HCT116 (cell line): ENCODE measurements at regions not wholly inside any gene's neighbourhood (a gene's known extent, or its start where the extent isn't known, plus 50 kb on each side); places are given as distances from the start of the nearest gene placed in this dataset.

Experiments
- ATAC-seq: fragments of 200-7000 bp; cut with Tn5 transposase; 2 replicates; pipeline ENCODE4 v1.9.1; 2020; ENCODE audit warnings: mild to moderate bottlenecking, moderate library complexity
- BruUV-seq: library from RNA; stranded (reverse); fragments of 400-500 nt; replicated peaks from 2 replicates; lab custom pipeline; 2021; lab: Mats Ljungman, UMichigan
- CTCF ChIA-PET: fragments of 300-600 bp; sonication (Branson Sonifier 250); formaldehyde crosslinking; loops from one replicate; lab custom pipeline; 2021; ENCODE audit warnings: antibody characterized with exemption; lab: Charles Lee
- POLR2A ChIA-PET: fragments of 300-600, 350-600 bp; sonication (Branson Sonifier 250); formaldehyde crosslinking; loops from one replicate; lab custom pipeline; 2021; ENCODE audit warnings: antibody characterized with exemption; lab: Charles Lee
- RAD21 ChIA-PET, 2 experiments: fragments of 300-600 bp; sonication (Branson Sonifier 250); formaldehyde crosslinking; loops; one replicate each; lab custom pipeline; 2023; ENCODE audit warnings: low total read pairs in 2 of 2; ENCODE audit not compliant: uncharacterized antibody in 2 of 2, unreplicated experiment in 2 of 2, low non-redundant PET in 1 of 2; lab: Charles Lee
- DNase-seq: peaks from one replicate; pipeline ENCODE4 v3.0.0-alpha.2; 2010; ENCODE audit warnings: low read depth, low spot score
- H2AFZ ChIP-seq: fragments of 200-600 bp; shearing (Covaris generic), sonication (generic); 2 replicates; pipeline ENCODE4 v1.6.1; 2017; ENCODE audit warnings: low read depth, mixed run types, mixed read lengths, antibody characterized with exemption, low read length; ENCODE audit not compliant: poor library complexity, severe bottlenecking
- H3K27ac ChIP-seq: 2 replicates; pipeline ENCODE4 v1.5.1; 2012; ENCODE audit warnings: low read depth, low read length
- H3K27me3 ChIP-seq: fragments of 200-600 bp; sonication (generic); 2 replicates; pipeline ENCODE4 v1.6.1; 2016; ENCODE audit warnings: mixed run types, low read length, mixed read lengths; ENCODE audit not compliant: insufficient read depth
- H3K36me3 ChIP-seq, 2 experiments: fragments of 200-500 bp in 1 of 2; fragments of 200-600 bp in 1 of 2; sonication (Bioruptor generic) in 1 of 2; sonication (generic) in 1 of 2; 2 replicates each; pipeline versions ENCODE4 v1.5.1 to v1.6.1; 2014 to 2016; ENCODE audit warnings: low read length in 2 of 2, inconsistent platforms in 1 of 2, mixed read lengths in 1 of 2, mixed run types in 1 of 2; ENCODE audit not compliant: insufficient read depth in 2 of 2, control insufficient read depth in 1 of 2
- H3K4me1 ChIP-seq, 2 experiments: fragments of 200-600 bp in 1 of 2; sonication (generic) in 1 of 2; 2 replicates each; pipeline versions ENCODE4 v1.5.1 to v1.6.1; 2012 to 2017; ENCODE audit warnings: low read length in 2 of 2, inconsistent platforms in 1 of 2, mild to moderate bottlenecking in 1 of 2, mixed read lengths in 1 of 2, mixed run types in 1 of 2, moderate library complexity in 1 of 2; ENCODE audit not compliant: insufficient read depth in 2 of 2, control insufficient read depth in 1 of 2
- H3K4me2 ChIP-seq: fragments of 200-600 bp; sonication (generic); 2 replicates; pipeline ENCODE4 v1.6.1; 2017; ENCODE audit warnings: mixed run types, low read length, mixed read lengths
- H3K4me3 ChIP-seq, 2 experiments: fragments of 200-600 bp in 1 of 2; sonication (generic) in 1 of 2; replicated peaks in 1 of 2; 2 replicates each; pipeline ENCODE4 v1.5.1; 2011 to 2016; ENCODE audit warnings: low read length in 2 of 2, control low read depth in 1 of 2, low read depth in 1 of 2, mild to moderate bottlenecking in 1 of 2, mixed read lengths in 1 of 2, mixed run types in 1 of 2
- H3K79me2 ChIP-seq: fragments of 200-600 bp; sonication (generic); 2 replicates; pipeline ENCODE4 v1.6.1; 2017; ENCODE audit warnings: mild to moderate bottlenecking, mixed run types, low read length, moderate library complexity, mixed read lengths; ENCODE audit not compliant: insufficient read depth
- H3K9ac ChIP-seq: fragments of 200-600 bp; sonication (generic); 2 replicates; pipeline ENCODE4 v1.6.1; 2016; ENCODE audit warnings: low read length, mixed read lengths
- H3K9me2 ChIP-seq: fragments of 200-600 bp; sonication (generic), shearing (Covaris generic); 2 replicates; pipeline ENCODE4 v1.6.1; 2017; ENCODE audit warnings: mixed run types, mild to moderate bottlenecking, moderate library complexity; ENCODE audit not compliant: insufficient read depth
- H3K9me3 ChIP-seq, 2 experiments: fragments of 200-500 bp in 1 of 2; fragments of 200-600 bp in 1 of 2; sonication (Bioruptor generic) in 1 of 2; sonication (generic) in 1 of 2; 2 replicates each; pipeline ENCODE4 v1.6.1; 2014 to 2017; ENCODE audit warnings: low read length in 2 of 2, mixed read lengths in 2 of 2, inconsistent platforms in 1 of 2, low read depth in 1 of 2, mild to moderate bottlenecking in 1 of 2, mixed run types in 1 of 2, moderate library complexity in 1 of 2; ENCODE audit not compliant: control insufficient read depth in 1 of 2, insufficient read depth in 1 of 2
- H4K20me1 ChIP-seq: fragments of 200-600 bp; sonication (generic), shearing (Covaris generic); 2 replicates; pipeline ENCODE4 v1.6.1; 2017; ENCODE audit warnings: mixed run types, mild to moderate bottlenecking, moderate library complexity; ENCODE audit not compliant: insufficient read depth
- ATF3 ChIP-seq: IDR thresholded peaks from 2 replicates; pipeline ENCODE4 v1.6.1; 2012
- CBX3 ChIP-seq: IDR thresholded peaks from 2 replicates; pipeline ENCODE4 v1.6.1; 2012; ENCODE audit warnings: low read depth
- CEBPB ChIP-seq: IDR thresholded peaks from 2 replicates; pipeline ENCODE4 v1.6.1; 2012; ENCODE audit warnings: low read depth
- CTCF ChIP-seq, 3 experiments: fragments of 200-600 bp in 1 of 3; sonication (generic) in 1 of 3; IDR thresholded peaks in 2 of 3; conservative IDR thresholded peaks in 1 of 3; 2 replicates each; pipeline ENCODE4 v1.5.1; 2012 to 2017; ENCODE audit warnings: low read depth in 2 of 3, low read length in 2 of 3, antibody characterized with exemption in 1 of 3, borderline replicate concordance in 1 of 3, control low read depth in 1 of 3, mild to moderate bottlenecking in 1 of 3, mixed read lengths in 1 of 3, mixed run types in 1 of 3, moderate library complexity in 1 of 3; ENCODE audit not compliant: insufficient read depth in 1 of 3
- ELF1 ChIP-seq: IDR thresholded peaks from 2 replicates; pipeline ENCODE4 v1.6.1; 2012; ENCODE audit warnings: low read depth, borderline replicate concordance
- EZH2 ChIP-seq: fragments of 200-600 bp; sonication (generic); IDR thresholded peaks from 2 replicates; pipeline ENCODE4 v1.6.1; 2017; ENCODE audit warnings: antibody characterized with exemption, mixed run types
- FOSL1 ChIP-seq: IDR thresholded peaks from 2 replicates; pipeline ENCODE4 v1.6.1; 2012; ENCODE audit warnings: low read depth
- JUND ChIP-seq: IDR thresholded peaks from 2 replicates; pipeline ENCODE4 v1.6.1; 2012
- POLR2A ChIP-seq: IDR thresholded peaks from 2 replicates; pipeline ENCODE4 v1.7.0; 2011; ENCODE audit warnings: borderline replicate concordance; ENCODE audit not compliant: insufficient read depth, insufficient read length; ENCODE audit errors: extremely low read depth
- RAD21 ChIP-seq: IDR thresholded peaks from 2 replicates; pipeline ENCODE4 v1.6.1; 2012; ENCODE audit warnings: low read depth, mild to moderate bottlenecking
- SIN3A ChIP-seq: IDR thresholded peaks from 2 replicates; pipeline ENCODE4 v1.6.1; 2012; ENCODE audit warnings: low read depth
- SP1 ChIP-seq: IDR thresholded peaks from 2 replicates; pipeline ENCODE4 v1.6.1; 2012; ENCODE audit warnings: low read depth
- SRF ChIP-seq: IDR thresholded peaks from 2 replicates; pipeline ENCODE4 v1.6.1; 2012; ENCODE audit warnings: low read depth
- TCF7L2 ChIP-seq: IDR thresholded peaks from 2 replicates; pipeline ENCODE4 v1.7.0; 2011; ENCODE audit warnings: borderline replicate concordance, inconsistent platforms; ENCODE audit not compliant: insufficient read depth, insufficient read length; ENCODE audit errors: extremely low read depth
- ZFX ChIP-seq: fragments of 450-650 bp; IDR thresholded peaks from 2 replicates; pipeline ENCODE4 v1.6.1; 2017
- intact Hi-C: fragments of 100-400 bp; cut with micrococcal nuclease; formaldehyde crosslinking; loops from 2 replicates; pipeline ENCODE4 v1.10.0; 2022

- Histone ChIP-seq H3K36me3 (no peaks in the 10 kb centered on the region), H3K4me3 (no peak overlapping the region), H2AFZ (no peak overlapping the region), H3K4me2 (no peak overlapping the region), H3K79me2 (no peaks in the 10 kb centered on the region), H3K27me3 (no peaks in the 10 kb centered on the region), H3K9me2 (no peaks in the 10 kb centered on the region), H3K4me1 (no peaks in the 10 kb centered on the region), H4K20me1 (no peaks in the 10 kb centered on the region), H3K9me3 (no peaks in the 10 kb centered on the region), H3K9ac (no peak overlapping the region), H3K27ac (no peak overlapping the region)
- POLR2A ChIA-PET: no interaction called here
- DNase-seq (no peak), ATAC-seq (no peak)
- CTCF ChIA-PET: no interaction called here
- intact Hi-C loops: no loop called here
- BruUV-seq: no TSS peak
- RAD21 ChIA-PET: no interaction called here
- no peak for TF ChIP-seq JUND
- no peak for TF ChIP-seq EZH2
- no peak for TF ChIP-seq CBX3
- TF ChIP-seq FOSL1: no peak
- TF ChIP-seq ELF1: no peak
- TF ChIP-seq SP1: no peak
- TF ChIP-seq CEBPB: no peak
- TF ChIP-seq ATF3: no peak
- no peak for TF ChIP-seq SRF
These were observed 427.2 kb downstream of the ZIC1 start for GRCh38 chr3:147836330-147836729.

- BruUV-seq: no TSS peak
- ChIA-PET RAD21 (no interaction called here), POLR2A (no interaction called here), CTCF (no interaction called here)
- Histone ChIP-seq H3K27ac (no peak overlapping the region), H3K36me3 (no peaks in the 10 kb centered on the region), H3K9ac (no peak overlapping the region), H3K27me3 (no peaks in the 10 kb centered on the region), H3K4me3 (no peak overlapping the region), H3K79me2 (no peaks in the 10 kb centered on the region), H3K9me3 (no peaks in the 10 kb centered on the region), H3K9me2 (no peaks in the 10 kb centered on the region), H4K20me1 (no peaks in the 10 kb centered on the region), H3K4me2 (no peak overlapping the region), H3K4me1 (no peaks in the 10 kb centered on the region), H2AFZ (no peak overlapping the region)
- intact Hi-C loops: no loop called here
- no peak for TF ChIP-seq SIN3A
- TF ChIP-seq CTCF (IDR thresholded peaks at IDR 0.05 in 2 of 3, conservative IDR thresholded peaks at IDR 0.05 in 1 of 3; ENCODE audit: borderline replicate concordance in 1 of 3, insufficient read depth in 1 of 3, low read depth in 2 of 3, low read length in 2 of 3): peak in 2 of 3 experiments; percentile 29 to 33; a peak in 2 of 6 replicates
- TF ChIP-seq POLR2A: no peak
- TF ChIP-seq ZFX: no peak
- TF ChIP-seq RAD21: peak; percentile 30; the same call in 1 of the 2 replicates
- no peak for TF ChIP-seq TCF7L2
- DNase-seq (peak; percentile 12), ATAC-seq (peak; percentile 59)
These were observed 429.5 kb downstream of the ZIC1 start for GRCh38 chr3:147838652-147839051.
